ENCODE measurements at regions not wholly inside any gene's neighbourhood (a gene's known extent, or its start where the extent isn't known, plus 50 kb on each side); places are given as distances from the start of the nearest gene placed in this dataset.

GRCh38 chr11:70796648-70797227 lies 398.4 kb downstream of the CTTN start:
- TF ChIP-seq CTCF (IDR thresholded peaks at IDR 0.05) (no peak), POLR2A (IDR thresholded peaks at IDR 0.05) (no peak)
